Hepatocyte (in vitro differentiated cells): ENCODE measurements at regions not wholly inside any gene's neighbourhood (a gene's known extent, or its start where the extent isn't known, plus 50 kb on each side); places are given as distances from the start of the nearest gene placed in this dataset.

Experiments
- DNase-seq: peaks from one replicate; pipeline ENCODE4 v3.0.0-alpha.2; 2016; ENCODE audit warnings: low spot score
- H2AFZ ChIP-seq: fragments of 200-600 bp; sonication (generic); 2 replicates; pipeline ENCODE4 v1.6.0; 2016; ENCODE audit warnings: antibody characterized with exemption, mild to moderate bottlenecking
- H3K27ac ChIP-seq: fragments of 200-600 bp; sonication (generic); 2 replicates; pipeline ENCODE4 v1.5.1; 2016; ENCODE audit warnings: mild to moderate bottlenecking
- H3K27me3 ChIP-seq: fragments of 200-600 bp; sonication (generic); 2 replicates; pipeline ENCODE4 v1.6.1; 2016
- H3K36me3 ChIP-seq: fragments of 200-600 bp; sonication (generic); replicated peaks from 2 replicates; pipeline ENCODE4 v1.5.1; 2016; ENCODE audit warnings: low read depth; ENCODE audit not compliant: insufficient read depth
- H3K4me1 ChIP-seq: fragments of 200-600 bp; sonication (generic); 2 replicates; pipeline ENCODE4 v1.5.1; 2016; ENCODE audit warnings: mild to moderate bottlenecking, moderate library complexity; ENCODE audit not compliant: insufficient read depth
- H3K4me2 ChIP-seq: fragments of 200-600 bp; sonication (generic); 2 replicates; pipeline ENCODE4 v1.6.0; 2016
- H3K4me3 ChIP-seq: fragments of 200-600 bp; sonication (generic); 2 replicates; pipeline ENCODE4 v1.5.1; 2016; ENCODE audit warnings: mild to moderate bottlenecking
- H3K79me2 ChIP-seq: fragments of 200-600 bp; sonication (generic); 2 replicates; pipeline ENCODE4 v1.6.0; 2017; ENCODE audit warnings: mild to moderate bottlenecking
- H3K9me2 ChIP-seq: fragments of 200-600 bp; sonication (generic); replicated peaks from 2 replicates; pipeline ENCODE4 v1.6.0; 2017; ENCODE audit warnings: mild to moderate bottlenecking; ENCODE audit not compliant: insufficient read depth
- H3K9me3 ChIP-seq: fragments of 200-600 bp; sonication (generic); 2 replicates; pipeline ENCODE4 v1.5.1; 2016; ENCODE audit warnings: low read depth, mild to moderate bottlenecking
- H4K20me1 ChIP-seq: fragments of 200-600 bp; sonication (generic); 2 replicates; pipeline ENCODE4 v1.6.0; 2016; ENCODE audit warnings: mild to moderate bottlenecking; ENCODE audit not compliant: insufficient read depth, poor library complexity, severe bottlenecking
- CTCF ChIP-seq: fragments of 200-600 bp; sonication (generic); IDR thresholded peaks from 2 replicates; pipeline ENCODE4 v1.5.1; 2016; ENCODE audit warnings: antibody characterized with exemption, mild to moderate bottlenecking; ENCODE audit not compliant: poor library complexity
- EZH2 ChIP-seq: fragments of 200-600 bp; sonication (generic); IDR thresholded peaks from 2 replicates; pipeline ENCODE4 v1.6.1; 2016; ENCODE audit warnings: antibody characterized with exemption, mild to moderate bottlenecking, borderline replicate concordance
- EZH2phosphoT487 ChIP-seq: fragments of 200-600 bp; sonication (generic); IDR thresholded peaks from one replicate; pipeline ENCODE4 v1.6.1; 2018; ENCODE audit warnings: antibody characterized with exemption, mild to moderate bottlenecking, low read depth, moderate library complexity; ENCODE audit not compliant: unreplicated experiment, severe bottlenecking
- WGBS: methylation state at CpG from one replicate; pipeline ENCODE4 v1.1.6; 2016; ENCODE audit warnings: low lambda C conversion rate; ENCODE audit errors: missing lambda C conversion rate; 5-methylcytosine and 5-hydroxymethylcytosine counted together

GRCh38 chr16:5533321-5533888, 435.8 kb upstream of the EEF2KMT start:
- Histone ChIP-seq H3K4me3 (no peak overlapping the region), H3K36me3 (no peaks in the 10 kb centered on the region), H3K27me3 (no peaks in the 10 kb centered on the region), H3K9me3 (no peaks in the 10 kb centered on the region), H3K4me2 (no peak overlapping the region), H3K4me1 (no peaks in the 10 kb centered on the region), H4K20me1 (no peaks in the 10 kb centered on the region), H3K9me2 (no peaks in the 10 kb centered on the region), H3K79me2 (no peaks in the 10 kb centered on the region), H2AFZ (no peak overlapping the region), H3K27ac (no peak overlapping the region)
- TF ChIP-seq EZH2 (no peak), EZH2phosphoT487 (no peak), CTCF (no peak)
- no peak for DNase-seq
- 35% methylated on average over 3 of the region's 3 CpGs for WGBS

GRCh38 chr16:5527817-5528216, 430.2 kb upstream of the EEF2KMT start:
- TF ChIP-seq EZH2 = no peak
- TF ChIP-seq EZH2phosphoT487 = no peak
- Histone ChIP-seq H2AFZ (no peak overlapping the region), H3K27me3 (peaks cover 9% of the 10 kb centered on the region), H4K20me1 (no peaks in the 10 kb centered on the region), H3K4me2 (no peak overlapping the region), H3K36me3 (no peaks in the 10 kb centered on the region), H3K79me2 (no peaks in the 10 kb centered on the region), H3K4me3 (no peak overlapping the region), H3K9me3 (no peaks in the 10 kb centered on the region), H3K9me2 (no peaks in the 10 kb centered on the region), H3K27ac (no peak overlapping the region), H3K4me1 (peaks cover 7% of the 10 kb centered on the region)
- no peak for DNase-seq
- 85% methylated on average over 5 of the region's 5 CpGs for WGBS

GRCh38 chr16:5526826-5527225, 429.2 kb upstream of the EEF2KMT start:
- TF ChIP-seq CTCF (no peak), EZH2phosphoT487 (no peak), EZH2 (no peak)
- Histone ChIP-seq H2AFZ (no peak overlapping the region), H3K9me2 (no peaks in the 10 kb centered on the region), H3K36me3 (no peaks in the 10 kb centered on the region), H3K4me3 (no peak overlapping the region), H3K4me1 (peaks cover 7% of the 10 kb centered on the region), H3K9me3 (no peaks in the 10 kb centered on the region), H3K27ac (no peak overlapping the region), H3K4me2 (no peak overlapping the region), H3K79me2 (no peaks in the 10 kb centered on the region), H4K20me1 (no peaks in the 10 kb centered on the region), H3K27me3 (peaks cover 17% of the 10 kb centered on the region)
- 67% methylated on average over 8 of the region's 8 CpGs for WGBS
- DNase-seq = no peak

- Histone ChIP-seq H3K79me2 (no peaks in the 10 kb centered on the region), H3K4me3 (no peak overlapping the region), H3K9me2 (no peaks in the 10 kb centered on the region), H3K27me3 (peaks cover 17% of the 10 kb centered on the region), H3K9me3 (no peaks in the 10 kb centered on the region), H4K20me1 (no peaks in the 10 kb centered on the region), H2AFZ (no peak overlapping the region), H3K4me1 (peaks cover 7% of the 10 kb centered on the region), H3K4me2 (no peak overlapping the region), H3K36me3 (no peaks in the 10 kb centered on the region), H3K27ac (no peak overlapping the region)
- no peak for DNase-seq
- WGBS = 17% methylated on average over 10 of the region's 10 CpGs
- TF ChIP-seq CTCF (no peak), EZH2 (no peak), EZH2phosphoT487 (no peak)
Observed at GRCh38 chr16:5523829-5524228, 426.2 kb upstream of the EEF2KMT start.
